ENCODE measurements at regions not wholly inside any gene's neighbourhood (a gene's known extent, or its start where the extent isn't known, plus 50 kb on each side); places are given as distances from the start of the nearest gene placed in this dataset.

DNA sequence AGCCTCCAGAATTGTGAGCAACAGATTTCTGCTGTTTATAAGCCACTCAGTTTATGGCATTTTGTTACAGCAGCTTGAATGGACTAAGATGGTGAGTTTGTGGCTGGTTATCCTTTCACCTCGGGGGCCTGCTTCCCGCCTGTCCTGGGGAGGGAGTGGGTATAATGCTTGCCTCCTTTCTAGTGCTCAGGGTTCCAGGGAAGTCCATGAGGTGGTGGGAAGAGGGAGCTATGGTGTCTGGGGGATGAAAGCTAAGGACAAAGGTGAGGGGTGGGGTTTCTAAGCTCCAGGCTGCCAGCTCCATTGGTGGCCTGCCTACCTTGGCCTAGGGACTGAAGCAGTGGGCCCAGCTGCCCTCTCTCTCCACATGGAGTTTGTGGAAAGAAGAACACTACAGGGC, 50.2 kb upstream of the SDK2 start:
- Histone ChIP-seq H3K9ac (ENCODE audit: insufficient read depth in 1 of 2, low read depth in 2 of 2, low read length in 2 of 2) (no peak overlapping the region), H3K79me2 (ENCODE audit: control insufficient read depth, insufficient read depth, low read length) (no peaks in the 10 kb centered on the region), H3K9me1 (ENCODE audit: control insufficient read depth, insufficient read depth, low read length) (no peaks in the 10 kb centered on the region), H3K4me2 (ENCODE audit: insufficient read depth, low read length) (no peak overlapping the region), H3K4me1 (replicated peaks in 1 of 2; ENCODE audit: control insufficient read depth in 2 of 2, insufficient read depth in 2 of 2, low read length in 2 of 2) (no peaks in the 10 kb centered on the region; a peak in 1 of 5 replicates), H3K4me3 (no peak overlapping the region), H3K36me3 (ENCODE audit: control insufficient read depth, insufficient read depth, low read length) (no peaks in the 10 kb centered on the region), H2AFZ (ENCODE audit: low read depth, low read length) (no peak overlapping the region), H3K27me3 (ENCODE audit: control insufficient read depth in 2 of 2, insufficient read depth in 2 of 2, low read length in 2 of 2) (no peaks in the 10 kb centered on the region; a peak in 1 of 5 replicates), H3K9me3 (replicated peaks; ENCODE audit: control insufficient read depth, insufficient read depth, low read depth, low read length) (peaks cover 3% of the 10 kb centered on the region; the same call in 1 of the 2 replicates), H3K27ac (ENCODE audit: extremely low read depth, low read depth, low read length) (no peak overlapping the region), H4K20me1 (replicated peaks; ENCODE audit: control insufficient read depth, insufficient read depth, low read length) (no peaks in the 10 kb centered on the region; the same call in 1 of the 2 replicates)
- FAIRE-seq = no peak
- intact Hi-C loops (cut with micrococcal nuclease) (no loop called here), in situ Hi-C loops (cut with MboI) (no loop called here)
- no peak for TF ChIP-seq POLR2G (IDR thresholded peaks at IDR 0.05; ENCODE audit: low read depth, low read length)
- TF ChIP-seq RBM39 (optimal IDR thresholded peaks at IDR 0.05; ENCODE audit: low read depth, low read length) = no peak
- no peak for TF ChIP-seq ZNF512 (tag; IDR thresholded peaks at IDR 0.05)
- TF ChIP-seq, protein P1, sequence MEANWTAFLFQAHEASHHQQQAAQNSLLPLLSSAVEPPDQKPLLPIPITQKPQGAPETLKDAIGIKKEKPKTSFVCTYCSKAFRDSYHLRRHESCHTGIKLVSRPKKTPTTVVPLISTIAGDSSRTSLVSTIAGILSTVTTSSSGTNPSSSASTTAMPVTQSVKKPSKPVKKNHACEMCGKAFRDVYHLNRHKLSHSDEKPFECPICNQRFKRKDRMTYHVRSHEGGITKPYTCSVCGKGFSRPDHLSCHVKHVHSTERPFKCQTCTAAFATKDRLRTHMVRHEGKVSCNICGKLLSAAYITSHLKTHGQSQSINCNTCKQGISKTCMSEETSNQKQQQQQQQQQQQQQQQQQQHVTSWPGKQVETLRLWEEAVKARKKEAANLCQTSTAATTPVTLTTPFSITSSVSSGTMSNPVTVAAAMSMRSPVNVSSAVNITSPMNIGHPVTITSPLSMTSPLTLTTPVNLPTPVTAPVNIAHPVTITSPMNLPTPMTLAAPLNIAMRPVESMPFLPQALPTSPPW (CRISPR knock-in tag; IDR thresholded peaks at IDR 0.05) = no peak
- no peak for TF ChIP-seq PPARD (CRISPR knock-in tag; IDR thresholded peaks at IDR 0.05)
- TF ChIP-seq E2F6 (IDR thresholded peaks at IDR 0.05; ENCODE audit: borderline replicate concordance in 1 of 2, extremely low read depth in 1 of 2, insufficient read depth in 1 of 2, insufficient read length in 1 of 2, low read depth in 1 of 2, low read length in 1 of 2, poor library complexity in 1 of 2, severe bottlenecking in 1 of 2) = no peak
- TF ChIP-seq SNIP1 (IDR thresholded peaks at IDR 0.05; ENCODE audit: low read depth) = no peak
- no peak for TF ChIP-seq GATA2 (CRISPR knock-in tag; IDR thresholded peaks at IDR 0.05)
- no peak for TF ChIP-seq NCOR1 (IDR thresholded peaks at IDR 0.05)
- TF ChIP-seq, protein P2, sequence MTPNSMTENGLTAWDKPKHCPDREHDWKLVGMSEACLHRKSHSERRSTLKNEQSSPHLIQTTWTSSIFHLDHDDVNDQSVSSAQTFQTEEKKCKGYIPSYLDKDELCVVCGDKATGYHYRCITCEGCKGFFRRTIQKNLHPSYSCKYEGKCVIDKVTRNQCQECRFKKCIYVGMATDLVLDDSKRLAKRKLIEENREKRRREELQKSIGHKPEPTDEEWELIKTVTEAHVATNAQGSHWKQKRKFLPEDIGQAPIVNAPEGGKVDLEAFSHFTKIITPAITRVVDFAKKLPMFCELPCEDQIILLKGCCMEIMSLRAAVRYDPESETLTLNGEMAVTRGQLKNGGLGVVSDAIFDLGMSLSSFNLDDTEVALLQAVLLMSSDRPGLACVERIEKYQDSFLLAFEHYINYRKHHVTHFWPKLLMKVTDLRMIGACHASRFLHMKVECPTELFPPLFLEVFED (CRISPR knock-in tag; conservative IDR thresholded peaks at IDR 0.05) = no peak
- no peak for TF ChIP-seq ZNF274 (IDR thresholded peaks at IDR 0.05; ENCODE audit: borderline replicate concordance, low read depth, low read length)
- no peak for TF ChIP-seq ZNF655 (CRISPR knock-in tag; IDR thresholded peaks at IDR 0.05)
- DNase-seq (ENCODE audit: extremely low read depth in 1 of 4, low spot score in 3 of 4) = no peak
- ChIA-PET CTCF (ENCODE audit: low intra/inter-chr PET ratio) (no interaction called here), POLR2A (no interaction called here)
- no TSS peak for BruUV-seq (replicated peaks)
- no peak for ATAC-seq
- WGBS (ENCODE audit: insufficient coverage, low coverage, missing lambda C conversion rate) = 0% methylated on average over 2 of the region's 2 CpGs
